Hepatocyte (in vitro differentiated cells): ENCODE measurements at regions not wholly inside any gene's neighbourhood (a gene's known extent, or its start where the extent isn't known, plus 50 kb on each side); places are given as distances from the start of the nearest gene placed in this dataset.

Source experiments
- EZH2 ChIP-seq: fragments of 200-600 bp; sonication (generic); IDR thresholded peaks from 2 replicates; pipeline ENCODE4 v1.6.1; 2016; ENCODE audit warnings: antibody characterized with exemption, mild to moderate bottlenecking, borderline replicate concordance
- TF ChIP-seq, protein P1 (sequence below): fragments of 200-600 bp; sonication (generic); IDR thresholded peaks from 2 replicates; pipeline ENCODE4 v1.5.1; 2016; ENCODE audit warnings: antibody characterized with exemption, mild to moderate bottlenecking; ENCODE audit not compliant: poor library complexity

GRCh38 chr20:48124960-48125359 lies 339.7 kb upstream of the SULF2 start:
- TF ChIP-seq, protein P1, sequence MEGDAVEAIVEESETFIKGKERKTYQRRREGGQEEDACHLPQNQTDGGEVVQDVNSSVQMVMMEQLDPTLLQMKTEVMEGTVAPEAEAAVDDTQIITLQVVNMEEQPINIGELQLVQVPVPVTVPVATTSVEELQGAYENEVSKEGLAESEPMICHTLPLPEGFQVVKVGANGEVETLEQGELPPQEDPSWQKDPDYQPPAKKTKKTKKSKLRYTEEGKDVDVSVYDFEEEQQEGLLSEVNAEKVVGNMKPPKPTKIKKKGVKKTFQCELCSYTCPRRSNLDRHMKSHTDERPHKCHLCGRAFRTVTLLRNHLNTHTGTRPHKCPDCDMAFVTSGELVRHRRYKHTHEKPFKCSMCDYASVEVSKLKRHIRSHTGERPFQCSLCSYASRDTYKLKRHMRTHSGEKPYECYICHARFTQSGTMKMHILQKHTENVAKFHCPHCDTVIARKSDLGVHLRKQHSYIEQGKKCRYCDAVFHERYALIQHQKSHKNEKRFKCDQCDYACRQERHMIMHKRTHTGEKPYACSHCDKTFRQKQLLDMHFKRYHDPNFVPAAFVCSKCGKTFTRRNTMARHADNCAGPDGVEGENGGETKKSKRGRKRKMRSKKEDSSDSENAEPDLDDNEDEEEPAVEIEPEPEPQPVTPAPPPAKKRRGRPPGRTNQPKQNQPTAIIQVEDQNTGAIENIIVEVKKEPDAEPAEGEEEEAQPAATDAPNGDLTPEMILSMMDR: no peak
- no peak for TF ChIP-seq EZH2
